HCT116 (cell line): ENCODE measurements at regions not wholly inside any gene's neighbourhood (a gene's known extent, or its start where the extent isn't known, plus 50 kb on each side); places are given as distances from the start of the nearest gene placed in this dataset.

Experiments used
- ATAC-seq: fragments of 200-7000 bp; cut with Tn5 transposase; 2 replicates; pipeline ENCODE4 v1.9.1; 2020; ENCODE audit warnings: mild to moderate bottlenecking, moderate library complexity
- BruUV-seq: library from RNA; stranded (reverse); fragments of 400-500 nt; replicated peaks from 2 replicates; lab custom pipeline; 2021; lab: Mats Ljungman, UMichigan
- CTCF ChIA-PET: fragments of 300-600 bp; sonication (Branson Sonifier 250); formaldehyde crosslinking; loops from one replicate; lab custom pipeline; 2021; ENCODE audit warnings: antibody characterized with exemption; lab: Charles Lee
- POLR2A ChIA-PET: fragments of 300-600, 350-600 bp; sonication (Branson Sonifier 250); formaldehyde crosslinking; loops from one replicate; lab custom pipeline; 2021; ENCODE audit warnings: antibody characterized with exemption; lab: Charles Lee
- RAD21 ChIA-PET, 2 experiments: fragments of 300-600 bp; sonication (Branson Sonifier 250); formaldehyde crosslinking; loops; one replicate each; lab custom pipeline; 2023; ENCODE audit warnings: low total read pairs in 2 of 2; ENCODE audit not compliant: uncharacterized antibody in 2 of 2, unreplicated experiment in 2 of 2, low non-redundant PET in 1 of 2; lab: Charles Lee
- DNase-seq: peaks from one replicate; pipeline ENCODE4 v3.0.0-alpha.2; 2010; ENCODE audit warnings: low read depth, low spot score
- H2AFZ ChIP-seq: fragments of 200-600 bp; shearing (Covaris generic), sonication (generic); 2 replicates; pipeline ENCODE4 v1.6.1; 2017; ENCODE audit warnings: low read depth, mixed run types, mixed read lengths, antibody characterized with exemption, low read length; ENCODE audit not compliant: poor library complexity, severe bottlenecking
- H3K27ac ChIP-seq: 2 replicates; pipeline ENCODE4 v1.5.1; 2012; ENCODE audit warnings: low read depth, low read length
- H3K27me3 ChIP-seq: fragments of 200-600 bp; sonication (generic); 2 replicates; pipeline ENCODE4 v1.6.1; 2016; ENCODE audit warnings: mixed run types, low read length, mixed read lengths; ENCODE audit not compliant: insufficient read depth
- H3K36me3 ChIP-seq, 2 experiments: fragments of 200-500 bp in 1 of 2; fragments of 200-600 bp in 1 of 2; sonication (Bioruptor generic) in 1 of 2; sonication (generic) in 1 of 2; 2 replicates each; pipeline versions ENCODE4 v1.5.1 to v1.6.1; 2014 to 2016; ENCODE audit warnings: low read length in 2 of 2, inconsistent platforms in 1 of 2, mixed read lengths in 1 of 2, mixed run types in 1 of 2; ENCODE audit not compliant: insufficient read depth in 2 of 2, control insufficient read depth in 1 of 2
- H3K4me1 ChIP-seq, 2 experiments: fragments of 200-600 bp in 1 of 2; sonication (generic) in 1 of 2; 2 replicates each; pipeline versions ENCODE4 v1.5.1 to v1.6.1; 2012 to 2017; ENCODE audit warnings: low read length in 2 of 2, inconsistent platforms in 1 of 2, mild to moderate bottlenecking in 1 of 2, mixed read lengths in 1 of 2, mixed run types in 1 of 2, moderate library complexity in 1 of 2; ENCODE audit not compliant: insufficient read depth in 2 of 2, control insufficient read depth in 1 of 2
- H3K4me2 ChIP-seq: fragments of 200-600 bp; sonication (generic); 2 replicates; pipeline ENCODE4 v1.6.1; 2017; ENCODE audit warnings: mixed run types, low read length, mixed read lengths
- H3K4me3 ChIP-seq, 2 experiments: fragments of 200-600 bp in 1 of 2; sonication (generic) in 1 of 2; replicated peaks in 1 of 2; 2 replicates each; pipeline ENCODE4 v1.5.1; 2011 to 2016; ENCODE audit warnings: low read length in 2 of 2, control low read depth in 1 of 2, low read depth in 1 of 2, mild to moderate bottlenecking in 1 of 2, mixed read lengths in 1 of 2, mixed run types in 1 of 2
- H3K79me2 ChIP-seq: fragments of 200-600 bp; sonication (generic); 2 replicates; pipeline ENCODE4 v1.6.1; 2017; ENCODE audit warnings: mild to moderate bottlenecking, mixed run types, low read length, moderate library complexity, mixed read lengths; ENCODE audit not compliant: insufficient read depth
- H3K9ac ChIP-seq: fragments of 200-600 bp; sonication (generic); 2 replicates; pipeline ENCODE4 v1.6.1; 2016; ENCODE audit warnings: low read length, mixed read lengths
- H3K9me2 ChIP-seq: fragments of 200-600 bp; sonication (generic), shearing (Covaris generic); 2 replicates; pipeline ENCODE4 v1.6.1; 2017; ENCODE audit warnings: mixed run types, mild to moderate bottlenecking, moderate library complexity; ENCODE audit not compliant: insufficient read depth
- H3K9me3 ChIP-seq, 2 experiments: fragments of 200-500 bp in 1 of 2; fragments of 200-600 bp in 1 of 2; sonication (Bioruptor generic) in 1 of 2; sonication (generic) in 1 of 2; 2 replicates each; pipeline ENCODE4 v1.6.1; 2014 to 2017; ENCODE audit warnings: low read length in 2 of 2, mixed read lengths in 2 of 2, inconsistent platforms in 1 of 2, low read depth in 1 of 2, mild to moderate bottlenecking in 1 of 2, mixed run types in 1 of 2, moderate library complexity in 1 of 2; ENCODE audit not compliant: control insufficient read depth in 1 of 2, insufficient read depth in 1 of 2
- H4K20me1 ChIP-seq: fragments of 200-600 bp; sonication (generic), shearing (Covaris generic); 2 replicates; pipeline ENCODE4 v1.6.1; 2017; ENCODE audit warnings: mixed run types, mild to moderate bottlenecking, moderate library complexity; ENCODE audit not compliant: insufficient read depth
- ATF3 ChIP-seq: IDR thresholded peaks from 2 replicates; pipeline ENCODE4 v1.6.1; 2012
- CEBPB ChIP-seq: IDR thresholded peaks from 2 replicates; pipeline ENCODE4 v1.6.1; 2012; ENCODE audit warnings: low read depth
- CTCF ChIP-seq, 3 experiments: fragments of 200-600 bp in 1 of 3; sonication (generic) in 1 of 3; IDR thresholded peaks in 2 of 3; conservative IDR thresholded peaks in 1 of 3; 2 replicates each; pipeline ENCODE4 v1.5.1; 2012 to 2017; ENCODE audit warnings: low read depth in 2 of 3, low read length in 2 of 3, antibody characterized with exemption in 1 of 3, borderline replicate concordance in 1 of 3, control low read depth in 1 of 3, mild to moderate bottlenecking in 1 of 3, mixed read lengths in 1 of 3, mixed run types in 1 of 3, moderate library complexity in 1 of 3; ENCODE audit not compliant: insufficient read depth in 1 of 3
- EGR1 ChIP-seq: IDR thresholded peaks from 2 replicates; pipeline ENCODE4 v1.6.1; 2012; ENCODE audit warnings: low read depth
- EZH2phosphoT487 ChIP-seq: fragments of 200-600 bp; IDR thresholded peaks from 2 replicates; pipeline ENCODE4 v1.6.1; 2018; ENCODE audit warnings: antibody characterized with exemption, borderline replicate concordance
- FOSL1 ChIP-seq: IDR thresholded peaks from 2 replicates; pipeline ENCODE4 v1.6.1; 2012; ENCODE audit warnings: low read depth
- JUND ChIP-seq: IDR thresholded peaks from 2 replicates; pipeline ENCODE4 v1.6.1; 2012
- MAX ChIP-seq: IDR thresholded peaks from 2 replicates; pipeline ENCODE4 v1.6.1; 2012
- POLR2AphosphoS5 ChIP-seq: IDR thresholded peaks from 2 replicates; pipeline ENCODE4 v1.6.1; 2011; ENCODE audit warnings: mild to moderate bottlenecking, low read depth, low read length, moderate library complexity
- RAD21 ChIP-seq: IDR thresholded peaks from 2 replicates; pipeline ENCODE4 v1.6.1; 2012; ENCODE audit warnings: low read depth, mild to moderate bottlenecking
- REST ChIP-seq: IDR thresholded peaks from 2 replicates; pipeline ENCODE4 v1.6.1; 2012; ENCODE audit warnings: low read depth
- SIN3A ChIP-seq: IDR thresholded peaks from 2 replicates; pipeline ENCODE4 v1.6.1; 2012; ENCODE audit warnings: low read depth
- SP1 ChIP-seq: IDR thresholded peaks from 2 replicates; pipeline ENCODE4 v1.6.1; 2012; ENCODE audit warnings: low read depth
- YY1 ChIP-seq: IDR thresholded peaks from 2 replicates; pipeline ENCODE4 v1.6.1; 2011; ENCODE audit warnings: low read length, low read depth, moderate library complexity, mild to moderate bottlenecking; ENCODE audit not compliant: insufficient replicate concordance; ENCODE audit errors: extremely low read depth
- ZBTB33 ChIP-seq: IDR thresholded peaks from 2 replicates; pipeline ENCODE4 v1.6.1; 2011; ENCODE audit warnings: mild to moderate bottlenecking, low read length, moderate library complexity; ENCODE audit not compliant: insufficient replicate concordance; ENCODE audit errors: extremely low read depth
- ZFX ChIP-seq: fragments of 450-650 bp; IDR thresholded peaks from 2 replicates; pipeline ENCODE4 v1.6.1; 2017
- ZNF274 ChIP-seq: fragments of 200-500 bp; sonication (Bioruptor generic); IDR thresholded peaks from 2 replicates; pipeline ENCODE4 v1.6.1; 2014; ENCODE audit warnings: mild to moderate bottlenecking, low read depth, low read length, inconsistent platforms
- intact Hi-C: fragments of 100-400 bp; cut with micrococcal nuclease; formaldehyde crosslinking; loops from 2 replicates; pipeline ENCODE4 v1.10.0; 2022

GRCh38 chr15:85976102-85976501 lies 103.6 kb upstream of the AGBL1 start:
- intact Hi-C loops: no loop called here
- Histone ChIP-seq H3K9me2 (no peaks in the 10 kb centered on the region), H3K4me2 (no peak overlapping the region), H3K27me3 (0 out of 2 replicates have a peak, but pooled peaks cover 14% of the 10 kb centered on the region), H3K27ac (no peak overlapping the region), H2AFZ (no peak overlapping the region), H3K9me3 (no peaks in the 10 kb centered on the region), H3K4me1 (no peaks in the 10 kb centered on the region), H3K4me3 (no peak overlapping the region), H3K9ac (no peak overlapping the region), H4K20me1 (no peaks in the 10 kb centered on the region), H3K36me3 (no peaks in the 10 kb centered on the region), H3K79me2 (no peaks in the 10 kb centered on the region)
- BruUV-seq: no TSS peak
- ATAC-seq (no peak), DNase-seq (no peak)
- TF ChIP-seq CTCF (IDR thresholded peaks at IDR 0.05 in 2 of 3, conservative IDR thresholded peaks at IDR 0.05 in 1 of 3; ENCODE audit: borderline replicate concordance in 1 of 3, insufficient read depth in 1 of 3, low read depth in 2 of 3, low read length in 2 of 3): no peak
- TF ChIP-seq MAX: no peak
- no peak for TF ChIP-seq RAD21
- TF ChIP-seq EZH2phosphoT487: no peak
- TF ChIP-seq REST: no peak
- TF ChIP-seq SIN3A: no peak
- no peak for TF ChIP-seq EGR1
- no peak for TF ChIP-seq ATF3
- no peak for TF ChIP-seq FOSL1
- TF ChIP-seq JUND: no peak
- TF ChIP-seq SP1: no peak
- TF ChIP-seq ZNF274: no peak
- TF ChIP-seq POLR2AphosphoS5: no peak
- no peak for TF ChIP-seq CEBPB
- no peak for TF ChIP-seq YY1
- no peak for TF ChIP-seq ZBTB33
- no peak for TF ChIP-seq ZFX
- CTCF ChIA-PET: no interaction called here
- POLR2A ChIA-PET: no interaction called here
- RAD21 ChIA-PET: no interaction called here
